Heart left ventricle (tissue), 16 donors: ENCODE measurements at regions not wholly inside any gene's neighbourhood (a gene's known extent, or its start where the extent isn't known, plus 50 kb on each side); places are given as distances from the start of the nearest gene placed in this dataset.

Experiments used
- ATAC-seq, 4 donors: fragments of 200-7000 bp; cut with Tn5 transposase; one replicate each; pipeline ENCODE4 v1.9.1; 2020 to 2022; ENCODE audit warnings: moderate library complexity in 4 of 4, mild to moderate bottlenecking in 3 of 4, moderate number of reproducible peaks in 1 of 4
- DNase-seq, 5 donors: peaks; one replicate each; pipeline ENCODE4 v3.0.0-alpha.2; 2020
- H3K27ac ChIP-seq, 12 donors: fragments of 200-600 bp; sonication (generic) in 4 of 12; one replicate each; pipeline versions ENCODE4 v1.5.0 to v1.8.0; 2016 to 2022; ENCODE audit warnings: mild to moderate bottlenecking in 2 of 12
- H3K27me3 ChIP-seq, 9 donors: fragments of 200-600 bp; sonication (generic) in 2 of 9; one replicate each; pipeline versions ENCODE4 v1.5.1 to v1.8.0; 2016 to 2022; ENCODE audit warnings: mild to moderate bottlenecking in 3 of 9
- H3K36me3 ChIP-seq, 9 donors: fragments of 200-600 bp; sonication (generic) in 2 of 9; one replicate each; pipeline versions ENCODE4 v1.5.0 to v1.8.0; 2018 to 2022; ENCODE audit warnings: mild to moderate bottlenecking in 2 of 9
- H3K4me1 ChIP-seq, 12 donors: fragments of 200-600 bp; sonication (generic) in 4 of 12; one replicate each; pipeline versions ENCODE4 v1.5.0 to v1.8.0; 2016 to 2022; ENCODE audit warnings: mild to moderate bottlenecking in 3 of 12
- H3K4me3 ChIP-seq, 12 donors: fragments of 200-600 bp; sonication (generic) in 4 of 12; one replicate each; pipeline versions ENCODE4 v1.5.0 to v1.8.0; 2017 to 2022; ENCODE audit warnings: mild to moderate bottlenecking in 9 of 12, moderate library complexity in 4 of 12
- H3K9me3 ChIP-seq, 12 donors: fragments of 200-600 bp; sonication (generic) in 4 of 12; one replicate each; pipeline versions ENCODE4 v1.5.0 to v1.8.0; 2016 to 2022; ENCODE audit warnings: mild to moderate bottlenecking in 1 of 12
- CTCF ChIP-seq, 12 donors: fragments of 200-600 bp; sonication (generic) in 4 of 12; IDR thresholded peaks; one replicate each; pipeline versions ENCODE4 v1.5.0 to v1.8.0; 2018 to 2022; ENCODE audit warnings: antibody characterized with exemption in 12 of 12, mild to moderate bottlenecking in 5 of 12
- POLR2A ChIP-seq, 2 donors: fragments of 450-650 bp; IDR thresholded peaks; one replicate each; pipeline ENCODE4 v1.6.1; 2017; ENCODE audit warnings: antibody characterized with exemption in 2 of 2, mild to moderate bottlenecking in 2 of 2, moderate library complexity in 2 of 2
- WGBS, 4 donors: extraction: QIAGEN DNeasy Blood & Tissue Kit in 2 of 4; methylation state at CpG; one replicate each; pipeline versions ENCODE4 v1.1.5 to v1.1.7; 2013 to 2018; 5-methylcytosine and 5-hydroxymethylcytosine counted together
- intact Hi-C, 10 donors: fragments of 100-400 bp; cut with DNase I; formaldehyde crosslinking; loops; one replicate each; pipeline versions ENCODE4 v1.11.1 to v1.14.2; 2022
- donor health status: ischemic (EF 13 %, LVEDD 7.1; RV severe dilation, severe dysfunction).
- donor health status: healthy with polysubstance abuse.
- donor health status: DM: no; HTN: yes; CAD: no.
- donor health status: DM: no; HTN: no; CAD: no.
- donor health status: ischemic (EF 25% LVEDD 6.9; RV normal size, moderate dysfunction).
- donor health status: ischemic (EF 25% LVEDD 5.7; RV mildly dilated, moderate dysfunction).
- donor health status: healthy.
- donor health status: DM: yes; HTN: yes; CAD: no.
- donor health status: ischemic (EF 35%, LVEDD 5.7; RV mildly dilated, moderate dysfunction).
- donor health status: nonischemic (EF 11% LVEDD 7.7; RV severe dilation, severe dysfunction).
- donor health status: DM: yes; HTN: yes; CAD: no.
- donor health status: PGD.
- donor health status: ischemic (EF 29% LVEDD 5.4; RV normal size, mild dysfunction).
- donor health status: nonischemic (EF 23%, LVEDD 6.1; RV moderate dilation, normal function).

DNA sequence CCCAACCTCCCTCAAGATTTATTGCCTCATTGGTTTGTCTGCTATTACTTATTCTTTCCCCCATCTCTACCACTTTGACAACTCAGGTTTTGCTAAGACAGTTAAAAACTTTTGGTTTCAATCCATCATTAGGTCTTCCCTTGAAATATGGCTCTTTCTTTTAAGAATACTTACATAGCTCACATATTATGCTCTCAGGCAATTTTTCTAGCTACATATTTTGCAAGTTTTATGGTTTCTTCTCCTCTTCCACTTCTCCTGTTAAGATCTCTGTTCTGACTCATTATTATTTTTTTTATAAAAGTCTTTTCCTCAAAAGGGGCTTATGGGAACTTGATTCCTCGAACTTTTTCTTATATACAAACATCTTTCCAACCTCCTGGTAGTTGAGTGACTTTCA is 192.4 kb upstream of the MPPED2 start:
- ATAC-seq (no peak), DNase-seq (no peak)
- TF ChIP-seq POLR2A (IDR thresholded peaks at IDR 0.05) (no peak), CTCF (IDR thresholded peaks at IDR 0.05) (no peak)
- 60 to 72% (median 65%) methylated on average over 1 of the region's 1 CpG for WGBS, 4 donors
- Histone ChIP-seq H3K4me3 (no peak overlapping the region), H3K36me3 (no peaks in the 10 kb centered on the region), H3K4me1 (peaks cover 0 to 3% (median 0%) of the 10 kb centered on the region in 12 donors), H3K27me3 (no peaks in the 10 kb centered on the region), H3K27ac (no peak overlapping the region), H3K9me3 (peaks cover 0 to 7% (median 0%) of the 10 kb centered on the region in 12 donors)
- intact Hi-C loops, result no loop called here

DNA sequence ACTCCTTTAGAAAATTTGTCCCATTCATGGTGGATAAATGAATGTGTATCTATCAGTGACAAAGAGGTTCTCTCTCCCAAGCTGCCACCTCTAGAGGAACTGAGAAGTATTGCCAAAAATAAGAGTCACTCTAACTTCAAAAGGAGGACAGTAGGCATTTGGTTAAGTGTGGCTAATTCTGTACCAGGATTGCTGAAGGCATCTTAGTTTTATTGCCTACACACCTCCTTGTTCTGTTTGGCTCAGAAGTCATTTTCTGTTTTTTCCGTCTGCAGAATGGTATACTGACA is 189.0 kb upstream of the MPPED2 start:
- DNase-seq, result no peak
- Histone ChIP-seq H3K4me3 (no peak overlapping the region), H3K9me3 (peaks cover 0 to 3% (median 0%) of the 10 kb centered on the region in 12 donors), H3K27ac (no peak overlapping the region), H3K27me3 (no peaks in the 10 kb centered on the region), H3K36me3 (no peaks in the 10 kb centered on the region), H3K4me1 (peaks cover 0 to 3% (median 0%) of the 10 kb centered on the region in 12 donors)
- intact Hi-C loops, result no loop called here
- 46 to 68% (median 55%) methylated on average over 1 of the region's 1 CpG for WGBS, 4 donors
- ATAC-seq, result no peak
- TF ChIP-seq POLR2A (IDR thresholded peaks at IDR 0.05) (no peak), CTCF (IDR thresholded peaks at IDR 0.05) (peak in 1 of 12 donors; percentile 5)

- H3K4me3 ChIP-seq, result no peak overlapping the region
- TF ChIP-seq CTCF (IDR thresholded peaks at IDR 0.05) (no peak), POLR2A (IDR thresholded peaks at IDR 0.05) (no peak)
- H3K27ac ChIP-seq, result no peak overlapping the region
- H3K27me3 ChIP-seq, result no peaks in the 10 kb centered on the region
- no peak for ATAC-seq
- no peak for DNase-seq
- peaks cover 0 to 3% (median 0%) of the 10 kb centered on the region in 12 donors for H3K4me1 ChIP-seq
- no peaks in the 10 kb centered on the region for H3K36me3 ChIP-seq
- peaks cover 0 to 2% (median 0%) of the 10 kb centered on the region in 12 donors for H3K9me3 ChIP-seq
- intact Hi-C loops, result no loop called here
- 35 to 44% (median 38%) methylated on average over 8 of the region's 8 CpGs for WGBS, 4 donors
These were observed 188.5 kb upstream of the MPPED2 start for GRCh38 chr11:30774496-30775232.

GRCh38 chr11:30772908-30773307 is 186.8 kb upstream of the MPPED2 start:
- no peak for ATAC-seq
- H3K27ac ChIP-seq, result no peak overlapping the region
- H3K27me3 ChIP-seq, result no peaks in the 10 kb centered on the region
- no peaks in the 10 kb centered on the region for H3K9me3 ChIP-seq
- H3K36me3 ChIP-seq, result no peaks in the 10 kb centered on the region
- intact Hi-C loops, result no loop called here
- TF ChIP-seq CTCF (IDR thresholded peaks at IDR 0.05) (no peak), POLR2A (IDR thresholded peaks at IDR 0.05) (no peak)
- no peak for DNase-seq
- H3K4me1 ChIP-seq, result peaks cover 0 to 3% (median 0%) of the 10 kb centered on the region in 12 donors
- H3K4me3 ChIP-seq, result no peak overlapping the region
- 72 to 74% (median 72%) methylated on average over 4 of the region's 4 CpGs for WGBS, 4 donors
